Spleen (tissue), 11 donors: ENCODE measurements at regions not wholly inside any gene's neighbourhood (a gene's known extent, or its start where the extent isn't known, plus 50 kb on each side); places are given as distances from the start of the nearest gene placed in this dataset.

Experiments used
- DNase-seq: peaks from one replicate; pipeline ENCODE4 v3.0.0-alpha.2; 2020
- H3K27ac ChIP-seq, 8 donors: fragments of 200-600 bp; sonication (generic) in 7 of 8; 1 replicate in 4 of 8; 2 replicates in 4 of 8; pipeline versions ENCODE4 v1.5.0 to v1.8.0; 2016 to 2021; ENCODE audit warnings: inconsistent platforms in 4 of 8, mild to moderate bottlenecking in 4 of 8, moderate library complexity in 1 of 8
- H3K27me3 ChIP-seq, 7 donors: fragments of 200-600 bp; sonication (generic) in 6 of 7; replicated peaks in 1 of 7; 1 replicate in 4 of 7; 2 replicates in 3 of 7; pipeline versions ENCODE4 v1.5.0 to v1.8.0; 2016 to 2021; ENCODE audit warnings: inconsistent platforms in 3 of 7, mild to moderate bottlenecking in 1 of 7
- H3K36me3 ChIP-seq, 6 donors: fragments of 200-600 bp; sonication (generic) in 5 of 6; 1 replicate in 4 of 6; 2 replicates in 2 of 6; pipeline versions ENCODE4 v1.5.0 to v1.8.0; 2016 to 2021; ENCODE audit warnings: inconsistent platforms in 2 of 6
- H3K4me1 ChIP-seq, 6 donors: fragments of 200-600 bp; sonication (generic) in 5 of 6; 1 replicate in 3 of 6; 2 replicates in 3 of 6; pipeline versions ENCODE4 v1.5.0 to v1.8.0; 2016 to 2021; ENCODE audit warnings: inconsistent platforms in 3 of 6
- H3K4me3 ChIP-seq, 8 donors: fragments of 200-600 bp; sonication (generic) in 7 of 8; 1 replicate in 4 of 8; 2 replicates in 4 of 8; pipeline versions ENCODE4 v1.5.0 to v1.8.0; 2016 to 2021; ENCODE audit warnings: inconsistent platforms in 4 of 8, mild to moderate bottlenecking in 4 of 8, moderate library complexity in 2 of 8
- H3K9me3 ChIP-seq, 8 donors: fragments of 200-600 bp; sonication (generic) in 7 of 8; 1 replicate in 4 of 8; 2 replicates in 4 of 8; pipeline versions ENCODE4 v1.5.0 to v1.8.0; 2016 to 2021; ENCODE audit warnings: inconsistent platforms in 4 of 8
- CTCF ChIP-seq, 11 experiments: fragments of 200-600 bp in 7 of 11; fragments of 450-650 bp in 4 of 11; sonication (generic) in 4 of 11; IDR thresholded peaks in 8 of 11; conservative IDR thresholded peaks in 3 of 11; 1 replicate in 7 of 11; 2 replicates in 4 of 11; pipeline versions ENCODE4 v1.4.0 to v1.8.0; 2016 to 2021; ENCODE audit warnings: antibody characterized with exemption in 11 of 11, inconsistent platforms in 4 of 11, mild to moderate bottlenecking in 1 of 11
- POLR2A ChIP-seq, 3 donors: fragments of 450-650 bp; IDR thresholded peaks; one replicate each; pipeline ENCODE4 v1.5.1; 2017; ENCODE audit warnings: antibody characterized with exemption in 3 of 3, mild to moderate bottlenecking in 1 of 3
- POLR2AphosphoS5 ChIP-seq, 3 donors: sonication (generic); formaldehyde crosslinking; IDR thresholded peaks; one replicate each; pipeline ENCODE4 v1.5.1; 2017; ENCODE audit warnings: antibody characterized with exemption in 3 of 3
- WGBS, 5 donors: extraction: QIAGEN DNeasy Blood & Tissue Kit in 3 of 5; methylation state at CpG; one replicate each; pipeline versions ENCODE4 v1.1.5 to v1.1.7; 2013 to 2018; 5-methylcytosine and 5-hydroxymethylcytosine counted together
- intact Hi-C: fragments of 100-400 bp; cut with DNase I; formaldehyde crosslinking; loops from one replicate; pipeline ENCODE4 v1.15.0; 2023; ENCODE audit warnings: low total_unique reads
- donor health status: healthy with polysubstance abuse.
- donor health status: DM: no; HTN: no; CAD: no; lungs with moderate emphysema.
- donor health status: DM: no; HTN: no; CAD: no.
- donor health status: Bipolar disorder and iron deficiency.
- donor health status: healthy.
- donor health status: DM: no; HTN: no; CAD: no.
- donor health status: DM: yes; HTN: yes; CAD: no.

- intact Hi-C loops: loop anchor here (5.0 kb wide), 1 partner anchor 1074 kb away; no protein-coding TSS in a partner anchor
- DNase-seq: no peak
- Histone ChIP-seq H3K27me3 (no peaks in the 10 kb centered on the region), H3K4me1 (no peaks in the 10 kb centered on the region), H3K4me3 (no peak overlapping the region), H3K9me3 (no peaks in the 10 kb centered on the region), H3K27ac (no peak overlapping the region), H3K36me3 (no peaks in the 10 kb centered on the region)
- WGBS, 5 donors: 76 to 87% (median 85%) methylated on average over 8 of the region's 8 CpGs
- no peak for TF ChIP-seq CTCF (IDR thresholded peaks at IDR 0.05 in 8 of 11, conservative IDR thresholded peaks at IDR 0.05 in 3 of 11)
- TF ChIP-seq POLR2A (IDR thresholded peaks at IDR 0.05): no peak
- TF ChIP-seq POLR2AphosphoS5 (IDR thresholded peaks at IDR 0.05): no peak
These were observed 311.8 kb downstream of the FBXO15 start for GRCh38 chr18:73835656-73836364.

- DNase-seq: no peak
- Histone ChIP-seq H3K27me3 (no peaks in the 10 kb centered on the region), H3K27ac (no peak overlapping the region), H3K4me1 (no peaks in the 10 kb centered on the region), H3K4me3 (no peak overlapping the region), H3K9me3 (no peaks in the 10 kb centered on the region), H3K36me3 (no peaks in the 10 kb centered on the region)
- WGBS, 5 donors: 87 to 93% (median 88%) methylated on average over 3 of the region's 3 CpGs
- TF ChIP-seq POLR2AphosphoS5 (IDR thresholded peaks at IDR 0.05): no peak
- TF ChIP-seq POLR2A (IDR thresholded peaks at IDR 0.05): no peak
- no peak for TF ChIP-seq CTCF (IDR thresholded peaks at IDR 0.05 in 8 of 11, conservative IDR thresholded peaks at IDR 0.05 in 3 of 11)
- intact Hi-C loops: loop anchor here (5.0 kb wide), 1 partner anchor 1073 kb away; no protein-coding TSS in a partner anchor
These were observed 312.6 kb downstream of the FBXO15 start for GRCh38 chr18:73835039-73835438.

DNA sequence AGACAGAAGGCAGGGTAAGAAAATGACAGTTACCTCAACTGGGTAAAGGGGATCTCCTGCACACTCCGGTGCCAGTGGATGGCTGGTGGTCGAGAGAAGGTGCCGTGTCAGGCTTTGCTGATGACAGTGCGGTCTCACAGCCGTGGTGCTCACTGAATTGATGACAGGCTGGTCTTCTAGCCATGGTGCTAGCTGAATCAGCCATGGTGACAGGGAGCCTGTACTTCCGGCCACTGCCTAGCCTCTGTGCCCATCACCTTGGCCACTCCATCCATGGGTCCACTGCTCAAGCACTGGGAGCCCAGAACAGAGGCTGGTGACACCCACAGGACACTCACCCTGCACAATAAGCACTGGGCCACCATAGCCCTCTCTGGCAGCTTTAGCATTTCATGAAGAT is 315.9 kb downstream of the FBXO15 start:
- DNase-seq: no peak
- WGBS, 5 donors: 71 to 97% (median 86%) methylated on average over 5 to 6 of the region's 6 CpGs
- TF ChIP-seq CTCF (IDR thresholded peaks at IDR 0.05 in 8 of 11, conservative IDR thresholded peaks at IDR 0.05 in 3 of 11): no peak
- TF ChIP-seq POLR2AphosphoS5 (IDR thresholded peaks at IDR 0.05): no peak
- TF ChIP-seq POLR2A (IDR thresholded peaks at IDR 0.05): no peak
- no peaks in the 10 kb centered on the region for H3K4me1 ChIP-seq
- intact Hi-C loops: no loop called here
- H3K9me3 ChIP-seq: no peaks in the 10 kb centered on the region
- no peaks in the 10 kb centered on the region for H3K27me3 ChIP-seq
- no peak overlapping the region for H3K27ac ChIP-seq
- H3K4me3 ChIP-seq: no peak overlapping the region
- no peaks in the 10 kb centered on the region for H3K36me3 ChIP-seq

DNA sequence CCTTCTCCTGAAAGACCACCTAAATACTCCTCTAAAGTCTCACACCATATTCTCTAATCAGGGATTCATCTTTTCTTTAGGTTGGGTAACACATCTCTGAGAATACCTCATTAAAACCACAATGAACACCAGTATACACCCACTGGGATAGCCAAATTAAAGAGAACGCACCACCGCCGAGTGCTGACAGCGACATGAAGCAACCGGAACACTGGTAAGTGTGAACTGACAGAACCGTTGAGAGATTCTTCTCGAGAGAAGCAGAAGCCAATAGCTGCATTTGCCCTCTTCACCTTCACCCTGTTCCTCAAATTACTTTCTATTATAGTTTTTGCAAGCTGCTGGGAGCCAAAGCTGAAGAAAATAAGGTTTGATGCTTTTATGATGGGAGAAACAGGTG is 318.5 kb downstream of the FBXO15 start:
- Histone ChIP-seq H3K9me3 (no peaks in the 10 kb centered on the region), H3K4me1 (no peaks in the 10 kb centered on the region), H3K36me3 (no peaks in the 10 kb centered on the region), H3K27me3 (no peaks in the 10 kb centered on the region), H3K4me3 (no peak overlapping the region), H3K27ac (no peak overlapping the region)
- intact Hi-C loops: no loop called here
- TF ChIP-seq POLR2AphosphoS5 (IDR thresholded peaks at IDR 0.05): no peak
- TF ChIP-seq CTCF (IDR thresholded peaks at IDR 0.05 in 8 of 11, conservative IDR thresholded peaks at IDR 0.05 in 3 of 11): no peak
- TF ChIP-seq POLR2A (IDR thresholded peaks at IDR 0.05): no peak
- WGBS, 5 donors: 83 to 97% (median 95%) methylated on average over 7 of the region's 7 CpGs
- no peak for DNase-seq
